Medulla oblongata (tissue), 1 donor: ENCODE measurements at regions not wholly inside any gene's neighbourhood (a gene's known extent, or its start where the extent isn't known, plus 50 kb on each side); places are given as distances from the start of the nearest gene placed in this dataset.
"Not testable (repeated sequence)": the region's sequence is repeated elsewhere in the genome, so short reads cannot be mapped to it uniquely, and the experiment has no call there.

Experiments
- DNase-seq: peaks from one replicate; pipeline ENCODE4 v3.0.0-alpha.2; 2015; ENCODE audit errors: extremely low spot score

GRCh38 chrX:125198546-125198945, 121.1 kb upstream of the TEX13C start:
- no peak for DNase-seq

DNA sequence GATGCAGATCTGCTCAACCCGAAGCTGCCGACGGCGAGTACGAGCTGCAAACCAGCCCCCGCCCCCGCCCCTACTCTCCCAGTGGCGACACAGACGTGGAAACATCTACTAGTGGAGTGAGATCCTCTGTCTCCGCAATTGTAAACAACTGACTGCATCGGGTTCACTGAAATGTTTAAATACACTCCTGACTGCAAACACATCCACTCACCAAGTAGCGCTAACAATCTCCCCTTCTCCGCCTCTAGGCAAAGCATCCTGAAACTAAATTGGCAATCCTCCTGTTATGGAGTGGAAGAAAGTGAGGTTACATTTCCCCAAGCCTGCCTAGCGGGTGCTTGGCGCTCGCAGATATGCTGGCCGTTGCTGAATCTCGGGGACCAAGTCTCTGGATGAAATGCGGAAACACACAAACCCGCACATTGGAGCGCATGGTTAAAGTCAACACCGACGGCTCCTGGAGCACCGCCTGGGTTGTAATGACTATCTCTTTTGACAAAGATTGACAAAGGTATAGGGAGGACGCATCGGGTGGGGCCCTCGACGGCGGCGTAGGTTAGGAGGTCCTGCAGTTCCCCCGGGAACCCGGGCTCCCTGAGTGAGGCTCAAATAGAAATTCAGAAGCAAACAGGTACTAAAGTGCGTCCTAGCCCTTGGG, 117.0 kb upstream of the TEX13C start:
- no peak for DNase-seq

- DNase-seq = no peak
Observed at GRCh38 chrX:125203365-125203736, 116.3 kb upstream of the TEX13C start.

- peak; percentile 17 for DNase-seq
Observed at GRCh38 chrX:125203737-125204578, 115.7 kb upstream of the TEX13C start.

DNA sequence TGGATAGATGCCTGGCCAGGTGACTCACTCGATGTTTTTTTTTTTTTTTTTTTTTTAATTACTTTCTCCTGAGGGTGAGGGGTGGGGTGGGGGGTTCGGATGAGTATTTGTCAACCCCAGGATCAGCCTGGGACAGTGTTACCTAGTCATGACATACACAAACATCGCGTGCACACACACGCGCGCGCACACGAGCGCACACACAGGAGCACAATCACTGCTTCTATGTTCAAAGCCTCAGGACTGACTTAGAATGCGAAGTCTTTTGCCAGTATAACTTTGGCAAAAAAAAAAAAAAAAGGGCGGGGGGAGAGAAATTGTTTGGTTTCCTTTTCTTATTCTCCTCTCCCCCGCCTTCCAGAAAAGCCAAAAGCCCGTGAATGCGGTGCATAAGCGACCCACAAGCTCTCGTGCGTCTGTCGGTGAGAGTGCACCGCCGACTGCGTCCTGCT, 115.0 kb upstream of the TEX13C start:
- peak; percentile 2 for DNase-seq

DNA sequence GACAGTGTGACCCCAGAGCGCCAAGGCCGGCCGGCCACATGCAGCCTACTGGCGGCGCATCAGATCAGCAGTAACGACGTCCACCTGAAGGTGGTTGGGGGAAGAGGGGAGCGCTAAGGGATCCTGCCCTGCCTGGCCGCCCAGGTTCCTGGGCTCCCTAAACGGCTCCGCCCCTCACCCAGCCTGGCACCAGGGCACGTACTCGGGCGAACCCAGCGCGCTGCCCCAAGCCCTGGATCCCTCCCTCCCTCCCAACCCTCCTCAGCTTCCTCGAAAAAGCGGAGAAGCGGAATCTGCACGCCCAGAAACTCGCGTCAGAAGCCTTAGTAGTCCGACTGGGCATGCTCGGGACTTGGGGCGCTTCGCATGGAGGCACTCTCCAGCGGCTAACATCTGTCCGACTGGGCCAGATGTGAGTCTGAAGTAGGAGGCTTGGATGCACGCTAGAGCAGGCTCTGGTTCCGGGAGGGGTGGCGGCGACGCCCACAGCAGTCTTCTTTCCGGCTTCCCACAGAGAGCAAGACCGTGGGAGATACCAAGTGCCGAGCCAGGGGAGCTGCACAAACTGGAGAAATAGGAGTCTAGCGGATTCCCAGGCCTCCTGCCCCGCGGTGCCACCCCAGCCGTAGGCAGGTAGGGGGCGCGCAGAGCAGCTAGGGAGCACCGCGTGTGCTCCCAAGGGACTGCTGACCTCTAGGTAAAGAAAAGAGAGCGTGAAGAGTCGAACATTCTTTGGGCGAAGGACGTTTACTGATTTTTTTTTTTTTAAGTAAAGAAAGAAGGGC, 114.3 kb upstream of the TEX13C start:
- peak; percentile 12 for DNase-seq

DNA sequence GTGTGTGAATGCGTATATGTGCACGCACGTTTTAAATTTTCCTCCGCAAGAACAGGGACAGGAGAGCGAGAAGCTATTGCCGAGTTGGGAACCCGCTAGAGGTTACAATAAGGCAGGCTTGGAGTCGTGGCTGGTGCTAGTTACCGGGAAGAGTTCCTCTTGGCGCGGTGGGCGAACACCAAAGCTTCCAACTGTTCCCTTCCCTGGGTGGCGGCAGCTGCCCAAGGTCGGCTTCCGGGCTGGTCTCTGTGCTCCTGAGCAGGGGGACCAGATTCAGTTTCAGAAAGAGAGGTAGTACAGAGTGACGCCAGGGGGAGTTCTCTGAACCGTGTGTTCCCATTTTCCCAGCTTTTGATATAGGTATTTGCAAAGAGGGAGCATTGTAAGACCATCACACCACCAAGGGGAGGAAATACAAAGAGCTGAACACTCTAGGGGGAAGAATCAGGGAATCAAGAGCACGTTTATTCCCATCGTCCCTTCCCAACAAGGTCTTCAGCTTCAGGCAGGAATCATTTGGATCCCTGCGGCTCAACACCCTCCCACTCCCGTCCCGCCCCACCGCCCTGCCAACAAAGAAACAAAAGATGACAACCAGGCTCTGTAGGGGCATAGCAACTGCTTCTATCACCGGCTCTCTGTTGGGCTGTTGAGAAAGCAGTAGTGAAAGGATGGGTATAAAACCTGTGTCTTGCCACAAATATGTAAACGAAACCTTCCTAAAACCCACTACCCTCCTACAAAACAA, 113.6 kb upstream of the TEX13C start:
- peak; percentile 3 for DNase-seq

- no peak for DNase-seq
Observed at GRCh38 chrX:125210146-125210545, 109.5 kb upstream of the TEX13C start.

DNA sequence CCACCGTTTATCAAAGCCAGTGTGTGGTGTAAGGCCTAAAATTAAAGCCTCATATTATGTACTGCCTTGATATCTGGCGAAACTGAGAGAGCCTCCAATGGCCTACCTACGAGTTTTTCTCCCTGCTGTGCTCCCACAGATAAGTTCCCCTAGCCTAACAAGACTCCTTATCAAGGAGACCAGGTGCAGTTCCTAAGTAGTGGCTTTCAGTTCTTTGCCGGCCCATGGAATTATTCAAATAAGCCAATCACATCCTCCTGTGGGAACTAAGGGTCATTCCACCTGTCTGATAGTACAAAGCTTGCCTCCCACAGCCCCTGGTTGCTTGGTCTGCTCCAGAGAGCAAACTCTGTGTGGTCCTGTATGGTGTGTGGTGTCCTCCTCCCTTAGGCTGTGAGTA, 99.8 kb upstream of the TEX13C start:
- DNase-seq = no peak

DNA sequence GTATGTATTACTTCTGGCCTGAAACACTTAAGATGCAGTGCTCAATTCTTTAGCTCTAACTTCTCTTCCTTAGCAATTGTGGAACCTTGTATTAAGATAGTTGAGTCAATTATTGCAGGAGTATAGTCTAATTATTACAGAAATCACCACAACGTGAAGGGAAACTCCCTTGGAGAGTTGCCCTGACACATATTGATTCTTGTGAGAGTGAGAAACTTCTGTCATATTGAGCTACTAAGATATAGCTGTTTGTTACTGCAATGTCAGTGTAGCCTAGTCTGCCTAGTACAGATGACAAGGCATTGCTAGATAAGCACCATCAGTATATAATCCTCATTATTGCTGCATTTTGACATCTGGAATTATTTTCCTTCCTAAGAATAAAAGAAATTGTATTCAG, 82.7 kb upstream of the TEX13C start:
- no peak for DNase-seq

GRCh38 chrX:125248931-125249330, 70.7 kb upstream of the TEX13C start:
- no peak for DNase-seq

GRCh38 chrX:125255759-125256158, 63.9 kb upstream of the TEX13C start:
- not testable (repeated sequence) for DNase-seq

DNA sequence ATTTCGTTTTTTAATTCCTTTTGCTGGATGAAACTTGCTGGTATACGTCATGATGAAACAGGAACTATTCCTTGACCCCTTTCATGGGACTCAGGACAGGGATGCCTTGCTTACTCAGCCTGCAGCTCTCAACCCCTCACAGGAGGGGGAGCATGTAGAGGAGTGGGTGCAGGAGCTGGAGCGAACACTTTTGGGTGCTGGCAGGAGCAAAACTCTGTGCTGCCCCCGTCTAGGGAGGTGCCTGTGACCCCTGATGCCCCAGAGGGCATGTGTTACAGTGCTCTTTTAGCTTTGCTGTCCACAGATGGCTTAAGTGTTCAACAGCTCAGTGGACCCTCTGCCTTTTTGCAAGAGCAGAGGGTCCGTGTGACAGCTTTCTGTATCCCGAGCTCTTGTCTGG, 56.8 kb upstream of the TEX13C start:
- DNase-seq = no peak

GRCh38 chrX:125266153-125266660, 53.5 kb upstream of the TEX13C start:
- DNase-seq = no peak
